Endothelial cell of umbilical vein (primary cell): ENCODE measurements at regions not wholly inside any gene's neighbourhood (a gene's known extent, or its start where the extent isn't known, plus 50 kb on each side); places are given as distances from the start of the nearest gene placed in this dataset.
A peak's percentile ranks its signal among the peaks of the same experiment; 100 is the strongest.

Source experiments
- BruUV-seq: library from RNA; stranded (reverse); fragments of 400-500 nt; replicated peaks from 2 replicates; lab custom pipeline; 2021; lab: Mats Ljungman, UMichigan
- CTCF ChIA-PET: fragments of 300-600, 350-600 bp; sonication (Branson Sonifier 250); formaldehyde crosslinking; loops from one replicate; lab custom pipeline; 2021; ENCODE audit warnings: antibody characterized with exemption, inconsistent platforms; lab: Charles Lee
- POLR2A ChIA-PET: fragments of 300-600, 350-600 bp; sonication (Branson Sonifier 250); formaldehyde crosslinking; loops from one replicate; lab custom pipeline; 2021; ENCODE audit warnings: antibody characterized with exemption, inconsistent platforms; lab: Charles Lee
- DNase-seq: peaks from one replicate; pipeline ENCODE4 v3.0.0-alpha.2; 2011; ENCODE audit warnings: low read depth, low spot score
- FAIRE-seq: peaks from 2 replicates; lab custom pipeline; 2011; peaks lifted over from hg19 to GRCh38; lab: Jason Lieb, UNC
- H2AFZ ChIP-seq: 2 replicates; pipeline ENCODE4 v1.6.0; 2012; ENCODE audit warnings: low read depth, low read length, control low read depth, inconsistent platforms
- H3K27ac ChIP-seq: 2 replicates; pipeline ENCODE4 v1.5.1; 2011; ENCODE audit warnings: low read depth, mild to moderate bottlenecking, control low read depth, low read length, moderate library complexity; ENCODE audit not compliant: insufficient read depth
- H3K27me3 ChIP-seq, 2 experiments: 2 replicates each; pipeline versions ENCODE4 v1.6.0 to v1.6.1; 2011; ENCODE audit warnings: low read length in 2 of 2, mixed read lengths in 1 of 2; ENCODE audit not compliant: control insufficient read depth in 2 of 2, insufficient read depth in 2 of 2
- H3K36me3 ChIP-seq, 2 experiments: 2 replicates in 1 of 2; 3 replicates in 1 of 2; pipeline ENCODE4 v1.5.1; 2011; ENCODE audit warnings: low read length in 2 of 2, mild to moderate bottlenecking in 1 of 2, moderate library complexity in 1 of 2; ENCODE audit not compliant: control insufficient read depth in 2 of 2, insufficient read depth in 2 of 2; ENCODE audit errors: extremely low read depth in 1 of 2
- H3K4me1 ChIP-seq: 3 replicates; pipeline ENCODE4 v1.5.1; 2011; ENCODE audit warnings: mild to moderate bottlenecking, low read length; ENCODE audit not compliant: control insufficient read depth, insufficient read depth; ENCODE audit errors: extremely low read depth
- H3K4me2 ChIP-seq: 2 replicates; pipeline ENCODE4 v1.6.1; 2011; ENCODE audit warnings: low read length, control low read depth, mixed read lengths; ENCODE audit not compliant: insufficient read depth
- H3K4me3 ChIP-seq, 3 experiments: fragments of 200-600 bp in 1 of 3; sonication (generic), shearing (Covaris generic) in 1 of 3; replicated peaks in 1 of 3; 2 replicates each; pipeline ENCODE4 v1.5.1; 2011 to 2016; ENCODE audit warnings: control low read depth in 3 of 3, low read length in 3 of 3, mild to moderate bottlenecking in 2 of 3, inconsistent platforms in 1 of 3, low read depth in 1 of 3, moderate library complexity in 1 of 3; ENCODE audit not compliant: insufficient read depth in 1 of 3
- H3K79me2 ChIP-seq: 2 replicates; pipeline ENCODE4 v1.6.0; 2012; ENCODE audit warnings: low read length, inconsistent platforms; ENCODE audit not compliant: control insufficient read depth, insufficient read depth
- H3K9ac ChIP-seq: replicated peaks from 2 replicates; pipeline ENCODE3; 2011; ENCODE audit warnings: low read length, control low read depth; ENCODE audit not compliant: insufficient read depth; ENCODE audit errors: extremely low read depth
- H3K9me1 ChIP-seq: replicated peaks from 3 replicates; pipeline ENCODE4 v1.6.0; 2011; ENCODE audit warnings: mild to moderate bottlenecking, low read length; ENCODE audit not compliant: control insufficient read depth, insufficient read depth; ENCODE audit errors: extremely low read depth
- H3K9me3 ChIP-seq: replicated peaks from 2 replicates; pipeline ENCODE4 v1.5.1; 2012; ENCODE audit warnings: low read length, inconsistent platforms; ENCODE audit not compliant: control insufficient read depth, insufficient read depth
- H4K20me1 ChIP-seq: replicated peaks from 2 replicates; pipeline ENCODE3; 2011; ENCODE audit warnings: mild to moderate bottlenecking, low read length; ENCODE audit not compliant: control insufficient read depth, insufficient read depth; ENCODE audit errors: extremely low read depth
- CTCF ChIP-seq, 2 donors: IDR thresholded peaks; 1 replicate in 1 of 2; 2 replicates in 1 of 2; pipeline ENCODE4 v1.5.1; 2011; ENCODE audit warnings: low read length in 2 of 2, mild to moderate bottlenecking in 2 of 2, moderate library complexity in 2 of 2, control low read depth in 1 of 2, inconsistent platforms in 1 of 2, low read depth in 1 of 2; ENCODE audit not compliant: insufficient read depth in 1 of 2; ENCODE audit errors: extremely low read depth in 1 of 2
- EZH2 ChIP-seq: IDR thresholded peaks from 2 replicates; pipeline ENCODE4 v1.6.1; 2012; ENCODE audit warnings: borderline replicate concordance, low read depth, mild to moderate bottlenecking, moderate library complexity, low read length, inconsistent platforms; ENCODE audit not compliant: severe bottlenecking
- FOS ChIP-seq: IDR thresholded peaks from 2 replicates; pipeline ENCODE4 v1.6.1; 2011; ENCODE audit warnings: mild to moderate bottlenecking, low read length, moderate library complexity, borderline replicate concordance; ENCODE audit not compliant: insufficient read depth
- GATA2 ChIP-seq: IDR thresholded peaks from 2 replicates; pipeline ENCODE4 v1.7.0; 2011; ENCODE audit warnings: low read depth, mild to moderate bottlenecking, moderate library complexity, mixed read lengths, low read length; ENCODE audit not compliant: insufficient read length, insufficient read depth
- JUN ChIP-seq: IDR thresholded peaks from 2 replicates; pipeline ENCODE4 v1.6.1; 2011; ENCODE audit warnings: borderline replicate concordance, low read depth; ENCODE audit not compliant: insufficient read length, insufficient read depth
- MAX ChIP-seq: IDR thresholded peaks from 2 replicates; pipeline ENCODE4 v1.6.1; 2011; ENCODE audit not compliant: insufficient read depth, insufficient read length
- MYC ChIP-seq: IDR thresholded peaks from one replicate; pipeline ENCODE4 v1.6.1; 2011; ENCODE audit warnings: mild to moderate bottlenecking, low read depth, low read length
- POLR2A ChIP-seq: IDR thresholded peaks from 2 replicates; pipeline ENCODE4 v1.6.1; 2012; ENCODE audit warnings: low read depth, mild to moderate bottlenecking, control low read depth, low read length
- POLR2AphosphoS5 ChIP-seq: IDR thresholded peaks from 2 replicates; pipeline ENCODE4 v1.6.1; 2012; ENCODE audit warnings: low read depth, mild to moderate bottlenecking, control low read depth, low read length, moderate library complexity; ENCODE audit not compliant: insufficient read depth
- dilution Hi-C: fragments of 300-500 bp; cut with MboI; formaldehyde crosslinking; loops from one replicate; pipeline ENCODE4 v1.15.0; 2019; ENCODE audit warnings: low sequenced_read_pairs; ENCODE audit not compliant: extremely low pct_ligation_motif_present
- intact Hi-C: fragments of 100-400 bp; cut with micrococcal nuclease; formaldehyde crosslinking; loops from one replicate; pipeline ENCODE4 v1.10.0; 2022

GRCh38 chr2:236963631-236964182, 122.0 kb upstream of the COPS8 start:
- TF ChIP-seq MYC (no peak), JUN (no peak), MAX (no peak), EZH2 (no peak), GATA2 (no peak), POLR2AphosphoS5 (no peak), POLR2A (no peak)
- dilution Hi-C loops: no loop called here
- intact Hi-C loops: no loop called here

GRCh38 chr2:236964291-236964690, 121.4 kb upstream of the COPS8 start:
- H3K9me3 ChIP-seq: no peaks in the 10 kb centered on the region
- peaks cover 4% of the 10 kb centered on the region for H3K4me1 ChIP-seq
- H3K79me2 ChIP-seq: no peaks in the 10 kb centered on the region
- BruUV-seq: no TSS peak
- no peak overlapping the region for H3K4me3 ChIP-seq
- intact Hi-C loops: no loop called here
- no peak for TF ChIP-seq JUN
- TF ChIP-seq MAX: no peak
- TF ChIP-seq EZH2: no peak
- TF ChIP-seq CTCF (IDR thresholded peaks at IDR 0.05; ENCODE audit: extremely low read depth in 1 of 2, insufficient read depth in 1 of 2, low read depth in 1 of 2, low read length in 2 of 2): no peak
- no peak for TF ChIP-seq POLR2AphosphoS5
- no peak for TF ChIP-seq GATA2
- no peak for TF ChIP-seq MYC
- TF ChIP-seq POLR2A: no peak
- TF ChIP-seq FOS: no peak
- H3K27ac ChIP-seq: no peak overlapping the region
- ChIA-PET CTCF (no interaction called here), POLR2A (no interaction called here)
- dilution Hi-C loops: no loop called here
- H3K9ac ChIP-seq: no peak overlapping the region
- no peak overlapping the region for H3K4me2 ChIP-seq
- H3K27me3 ChIP-seq: no peaks in the 10 kb centered on the region
- FAIRE-seq: peak; percentile 4
- H3K36me3 ChIP-seq: no peaks in the 10 kb centered on the region
- no peaks in the 10 kb centered on the region for H4K20me1 ChIP-seq
- no peak for DNase-seq
- H3K9me1 ChIP-seq: no peaks in the 10 kb centered on the region
- H2AFZ ChIP-seq: no peak overlapping the region

More at GRCh38 chr2:236963631-236964182, 122.0 kb upstream of the COPS8 start:
- Histone ChIP-seq H3K36me3 (no peaks in the 10 kb centered on the region), H3K27me3 (no peaks in the 10 kb centered on the region), H4K20me1 (no peaks in the 10 kb centered on the region), H2AFZ (no peak overlapping the region), H3K9me1 (no peaks in the 10 kb centered on the region), H3K9me3 (no peaks in the 10 kb centered on the region), H3K27ac (no peak overlapping the region), H3K9ac (no peak overlapping the region), H3K4me2 (no peak overlapping the region), H3K79me2 (no peaks in the 10 kb centered on the region), H3K4me3 (no peak overlapping the region), H3K4me1 (peaks cover 4% of the 10 kb centered on the region)
- POLR2A ChIA-PET: no interaction called here
- DNase-seq (no peak), FAIRE-seq (no peak)
- CTCF ChIA-PET: no interaction called here
- no TSS peak for BruUV-seq
